PFSK-1 (cell line): ENCODE measurements at regions not wholly inside any gene's neighbourhood (a gene's known extent, or its start where the extent isn't known, plus 50 kb on each side); places are given as distances from the start of the nearest gene placed in this dataset.

Experiments
- FOXP2 ChIP-seq: optimal IDR thresholded peaks from 2 replicates; pipeline ENCODE3; 2011; ENCODE audit warnings: borderline replicate concordance, control low read depth, inconsistent platforms; ENCODE audit not compliant: insufficient read depth; ENCODE audit errors: extremely low read length, extremely low read depth
- POLR2AphosphoS5 ChIP-seq: IDR thresholded peaks from 2 replicates; pipeline ENCODE4 v1.6.1; 2012; ENCODE audit warnings: low read depth, mild to moderate bottlenecking, control low read depth, low read length, moderate library complexity
- SIN3A ChIP-seq: IDR thresholded peaks from 2 replicates; pipeline ENCODE4 v1.6.1; 2012; ENCODE audit warnings: mild to moderate bottlenecking, low read length, moderate library complexity, borderline replicate concordance; ENCODE audit not compliant: insufficient read depth
- TF ChIP-seq, protein P1 (sequence below), 2 experiments: IDR thresholded peaks; 2 replicates each; pipeline versions ENCODE4 v1.6.1 to v1.8.0; 2011 to 2012; ENCODE audit warnings: low read depth in 2 of 2, low read length in 2 of 2, control low read depth in 1 of 2, inconsistent platforms in 1 of 2, mild to moderate bottlenecking in 1 of 2, moderate library complexity in 1 of 2; ENCODE audit not compliant: insufficient read depth in 1 of 2

DNA sequence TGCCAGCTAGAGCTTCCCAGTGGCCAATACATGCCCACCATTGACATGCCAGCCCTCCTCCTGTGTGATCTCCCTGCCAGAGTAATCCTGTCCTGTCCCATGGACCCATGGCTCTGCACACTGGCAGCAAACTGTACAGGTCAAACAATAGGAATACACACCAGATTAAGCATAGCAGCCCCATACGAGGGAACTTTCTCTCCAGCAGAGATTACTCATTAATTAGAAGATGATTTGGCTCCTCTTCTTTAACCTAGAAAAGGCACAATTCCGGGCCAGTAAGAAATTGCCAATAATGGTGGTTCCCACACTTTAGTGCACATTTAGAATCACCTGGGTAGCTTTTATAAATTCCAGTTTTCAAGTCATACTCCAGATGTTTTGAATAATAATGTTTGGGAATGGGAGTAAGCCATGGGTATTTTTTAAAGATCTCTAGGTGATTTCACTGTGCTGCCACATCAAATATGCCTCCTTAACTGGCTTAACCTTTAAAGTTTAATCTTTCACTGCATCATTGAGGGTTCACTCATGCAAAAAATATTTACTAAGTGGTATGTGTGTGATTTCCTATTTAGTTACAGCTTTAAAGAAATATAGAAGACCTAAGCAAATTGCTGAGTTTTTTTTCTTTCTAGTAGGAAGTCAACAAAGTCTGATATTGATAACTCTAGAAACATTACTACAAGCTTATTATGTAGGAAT is 277.6 kb upstream of the NWD2 start:
- TF ChIP-seq POLR2AphosphoS5 (no peak), SIN3A (no peak), FOXP2 (no peak)
- TF ChIP-seq, protein P1, sequence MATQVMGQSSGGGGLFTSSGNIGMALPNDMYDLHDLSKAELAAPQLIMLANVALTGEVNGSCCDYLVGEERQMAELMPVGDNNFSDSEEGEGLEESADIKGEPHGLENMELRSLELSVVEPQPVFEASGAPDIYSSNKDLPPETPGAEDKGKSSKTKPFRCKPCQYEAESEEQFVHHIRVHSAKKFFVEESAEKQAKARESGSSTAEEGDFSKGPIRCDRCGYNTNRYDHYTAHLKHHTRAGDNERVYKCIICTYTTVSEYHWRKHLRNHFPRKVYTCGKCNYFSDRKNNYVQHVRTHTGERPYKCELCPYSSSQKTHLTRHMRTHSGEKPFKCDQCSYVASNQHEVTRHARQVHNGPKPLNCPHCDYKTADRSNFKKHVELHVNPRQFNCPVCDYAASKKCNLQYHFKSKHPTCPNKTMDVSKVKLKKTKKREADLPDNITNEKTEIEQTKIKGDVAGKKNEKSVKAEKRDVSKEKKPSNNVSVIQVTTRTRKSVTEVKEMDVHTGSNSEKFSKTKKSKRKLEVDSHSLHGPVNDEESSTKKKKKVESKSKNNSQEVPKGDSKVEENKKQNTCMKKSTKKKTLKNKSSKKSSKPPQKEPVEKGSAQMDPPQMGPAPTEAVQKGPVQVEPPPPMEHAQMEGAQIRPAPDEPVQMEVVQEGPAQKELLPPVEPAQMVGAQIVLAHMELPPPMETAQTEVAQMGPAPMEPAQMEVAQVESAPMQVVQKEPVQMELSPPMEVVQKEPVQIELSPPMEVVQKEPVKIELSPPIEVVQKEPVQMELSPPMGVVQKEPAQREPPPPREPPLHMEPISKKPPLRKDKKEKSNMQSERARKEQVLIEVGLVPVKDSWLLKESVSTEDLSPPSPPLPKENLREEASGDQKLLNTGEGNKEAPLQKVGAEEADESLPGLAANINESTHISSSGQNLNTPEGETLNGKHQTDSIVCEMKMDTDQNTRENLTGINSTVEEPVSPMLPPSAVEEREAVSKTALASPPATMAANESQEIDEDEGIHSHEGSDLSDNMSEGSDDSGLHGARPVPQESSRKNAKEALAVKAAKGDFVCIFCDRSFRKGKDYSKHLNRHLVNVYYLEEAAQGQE (IDR thresholded peaks at IDR 0.05; ENCODE audit: insufficient read depth in 1 of 2, low read depth in 2 of 2, low read length in 2 of 2): no peak
